ENCODE measurements at regions not wholly inside any gene's neighbourhood (a gene's known extent, or its start where the extent isn't known, plus 50 kb on each side); places are given as distances from the start of the nearest gene placed in this dataset.

DNA sequence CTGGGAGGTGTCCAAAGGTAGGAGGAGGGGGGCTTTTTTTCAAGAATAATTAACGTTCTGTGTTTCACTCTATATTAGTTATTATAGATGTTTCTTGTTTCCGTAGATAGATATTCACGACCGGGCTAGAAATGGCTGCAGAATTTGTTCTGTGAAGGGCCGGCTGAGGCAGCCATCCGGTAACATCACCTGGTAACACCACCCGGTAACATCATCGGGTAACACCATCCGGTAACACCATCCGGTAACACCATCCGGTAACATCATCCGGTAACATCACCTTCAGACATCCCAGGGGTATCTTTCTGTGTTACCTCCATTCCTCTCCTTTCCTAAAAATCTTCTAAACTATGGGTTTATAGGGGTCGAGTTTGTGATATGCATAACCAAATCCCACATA, 1336.7 kb upstream of the TMEM132C start:
- Histone ChIP-seq H3K27ac (ENCODE audit: low read depth, low read length) (no peak overlapping the region), H3K79me2 (ENCODE audit: insufficient read depth, low read length) (no peaks in the 10 kb centered on the region), H3K4me3 (ENCODE audit: insufficient read depth, low read length, poor library complexity, severe bottlenecking) (no peak overlapping the region), H3K9me2 (replicated peaks; ENCODE audit: insufficient read depth, low read length) (no peaks in the 10 kb centered on the region), H3K4me2 (ENCODE audit: low read depth, low read length, poor library complexity, severe bottlenecking) (no peak overlapping the region), H3F3A (ENCODE audit: insufficient read depth) (no peaks in the 10 kb centered on the region), H3K9me3 (ENCODE audit: insufficient read depth, low read length) (no peaks in the 10 kb centered on the region), H3K36me3 (ENCODE audit: low read length) (no peaks in the 10 kb centered on the region), H3K27me3 (ENCODE audit: low read length) (no peaks in the 10 kb centered on the region), H4K20me1 (ENCODE audit: low read depth, low read length) (no peaks in the 10 kb centered on the region), H3K9ac (ENCODE audit: low read length) (no peak overlapping the region), H2AFZ (ENCODE audit: low read depth, low read length, severe bottlenecking) (no peak overlapping the region)
- TF ChIP-seq, protein P1, sequence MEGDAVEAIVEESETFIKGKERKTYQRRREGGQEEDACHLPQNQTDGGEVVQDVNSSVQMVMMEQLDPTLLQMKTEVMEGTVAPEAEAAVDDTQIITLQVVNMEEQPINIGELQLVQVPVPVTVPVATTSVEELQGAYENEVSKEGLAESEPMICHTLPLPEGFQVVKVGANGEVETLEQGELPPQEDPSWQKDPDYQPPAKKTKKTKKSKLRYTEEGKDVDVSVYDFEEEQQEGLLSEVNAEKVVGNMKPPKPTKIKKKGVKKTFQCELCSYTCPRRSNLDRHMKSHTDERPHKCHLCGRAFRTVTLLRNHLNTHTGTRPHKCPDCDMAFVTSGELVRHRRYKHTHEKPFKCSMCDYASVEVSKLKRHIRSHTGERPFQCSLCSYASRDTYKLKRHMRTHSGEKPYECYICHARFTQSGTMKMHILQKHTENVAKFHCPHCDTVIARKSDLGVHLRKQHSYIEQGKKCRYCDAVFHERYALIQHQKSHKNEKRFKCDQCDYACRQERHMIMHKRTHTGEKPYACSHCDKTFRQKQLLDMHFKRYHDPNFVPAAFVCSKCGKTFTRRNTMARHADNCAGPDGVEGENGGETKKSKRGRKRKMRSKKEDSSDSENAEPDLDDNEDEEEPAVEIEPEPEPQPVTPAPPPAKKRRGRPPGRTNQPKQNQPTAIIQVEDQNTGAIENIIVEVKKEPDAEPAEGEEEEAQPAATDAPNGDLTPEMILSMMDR (IDR thresholded peaks at IDR 0.05; ENCODE audit: insufficient read depth, low read length, poor library complexity, severe bottlenecking): no peak
- TF ChIP-seq EZH2phosphoT487 (conservative IDR thresholded peaks at IDR 0.05; ENCODE audit: low read length): no peak

DNA sequence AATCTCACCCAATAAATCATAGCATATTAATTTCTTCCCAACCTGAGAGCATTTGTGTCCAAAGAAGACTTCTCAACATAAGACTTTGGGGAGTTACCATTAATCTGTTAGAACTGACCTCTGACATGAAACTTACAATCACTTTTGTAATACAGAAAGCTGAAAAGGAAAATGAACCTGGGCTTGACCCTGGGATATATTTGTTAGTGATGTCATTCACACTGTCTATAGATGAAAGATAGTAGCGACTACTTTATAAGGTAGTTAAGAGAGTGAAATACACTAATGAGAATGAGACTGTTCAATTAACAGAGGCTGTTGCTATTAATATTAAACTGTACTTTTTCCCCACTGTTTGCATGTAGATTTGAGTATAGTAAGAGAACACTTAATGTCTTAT, 1334.8 kb upstream of the TMEM132C start:
- Histone ChIP-seq H3K27me3 (ENCODE audit: low read length) (no peaks in the 10 kb centered on the region), H3F3A (ENCODE audit: insufficient read depth) (no peaks in the 10 kb centered on the region), H3K27ac (ENCODE audit: low read depth, low read length) (no peak overlapping the region), H4K20me1 (ENCODE audit: low read depth, low read length) (no peaks in the 10 kb centered on the region), H3K79me2 (ENCODE audit: insufficient read depth, low read length) (no peaks in the 10 kb centered on the region), H3K9me2 (replicated peaks; ENCODE audit: insufficient read depth, low read length) (no peaks in the 10 kb centered on the region), H3K9me3 (ENCODE audit: insufficient read depth, low read length) (no peaks in the 10 kb centered on the region), H3K4me2 (ENCODE audit: low read depth, low read length, poor library complexity, severe bottlenecking) (no peak overlapping the region), H2AFZ (ENCODE audit: low read depth, low read length, severe bottlenecking) (no peak overlapping the region), H3K36me3 (ENCODE audit: low read length) (no peaks in the 10 kb centered on the region), H3K9ac (ENCODE audit: low read length) (no peak overlapping the region), H3K4me3 (ENCODE audit: insufficient read depth, low read length, poor library complexity, severe bottlenecking) (no peak overlapping the region)
- no peak for TF ChIP-seq EZH2phosphoT487 (conservative IDR thresholded peaks at IDR 0.05; ENCODE audit: low read length)
- TF ChIP-seq, protein P1 (IDR thresholded peaks at IDR 0.05; ENCODE audit: insufficient read depth, low read length, poor library complexity, severe bottlenecking): no peak

DNA sequence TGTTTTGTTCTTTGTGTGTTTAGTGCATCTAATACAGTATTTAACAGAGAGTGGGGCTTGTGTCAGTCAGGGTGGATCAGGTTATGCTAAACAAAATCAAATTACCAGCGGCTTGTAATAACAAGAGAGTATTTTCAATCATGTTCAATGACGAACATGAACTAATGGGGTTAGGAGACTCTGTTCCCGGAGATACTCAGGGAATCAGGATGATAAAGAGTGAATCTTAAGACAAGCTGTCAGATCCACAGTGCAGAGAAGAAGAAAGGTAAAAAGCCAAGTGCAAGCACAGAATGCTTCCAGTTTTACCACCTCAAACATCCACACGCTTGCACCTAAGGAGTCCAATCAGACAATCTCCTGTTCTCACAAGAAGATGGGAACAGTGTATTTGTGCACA, 1331.5 kb upstream of the TMEM132C start:
- no peak for TF ChIP-seq EZH2phosphoT487 (conservative IDR thresholded peaks at IDR 0.05; ENCODE audit: low read length)
- TF ChIP-seq, protein P1 (IDR thresholded peaks at IDR 0.05; ENCODE audit: insufficient read depth, low read length, poor library complexity, severe bottlenecking): no peak
- no peaks in the 10 kb centered on the region for H3K79me2 ChIP-seq (ENCODE audit: insufficient read depth, low read length)

More for the DNA sequence above, 1331.5 kb upstream of the TMEM132C start:
- no peaks in the 10 kb centered on the region for H3K9me2 ChIP-seq (replicated peaks; ENCODE audit: insufficient read depth, low read length)
- H3F3A ChIP-seq (ENCODE audit: insufficient read depth): no peaks in the 10 kb centered on the region
- no peaks in the 10 kb centered on the region for H3K36me3 ChIP-seq (ENCODE audit: low read length)
- no peaks in the 10 kb centered on the region for H3K9me3 ChIP-seq (ENCODE audit: insufficient read depth, low read length)
- H3K27me3 ChIP-seq (ENCODE audit: low read length): no peaks in the 10 kb centered on the region
- no peaks in the 10 kb centered on the region for H4K20me1 ChIP-seq (ENCODE audit: low read depth, low read length)
- H2AFZ ChIP-seq (ENCODE audit: low read depth, low read length, severe bottlenecking): no peak overlapping the region
- no peak overlapping the region for H3K9ac ChIP-seq (ENCODE audit: low read length)
- no peak overlapping the region for H3K4me3 ChIP-seq (ENCODE audit: insufficient read depth, low read length, poor library complexity, severe bottlenecking)
- no peak overlapping the region for H3K27ac ChIP-seq (ENCODE audit: low read depth, low read length)
- no peak overlapping the region for H3K4me2 ChIP-seq (ENCODE audit: low read depth, low read length, poor library complexity, severe bottlenecking)
